ENCODE measurements at regions not wholly inside any gene's neighbourhood (a gene's known extent, or its start where the extent isn't known, plus 50 kb on each side); places are given as distances from the start of the nearest gene placed in this dataset.

- no peak for DNase-seq (ENCODE audit: low read depth, low spot score)
These were observed 65.1 kb downstream of the SLC4A3 start for GRCh38 chr2:219692521-219692920.

GRCh38 chr2:219695145-219695709, 67.8 kb downstream of the SLC4A3 start:
- no peak for DNase-seq (ENCODE audit: low read depth, low spot score)

DNA sequence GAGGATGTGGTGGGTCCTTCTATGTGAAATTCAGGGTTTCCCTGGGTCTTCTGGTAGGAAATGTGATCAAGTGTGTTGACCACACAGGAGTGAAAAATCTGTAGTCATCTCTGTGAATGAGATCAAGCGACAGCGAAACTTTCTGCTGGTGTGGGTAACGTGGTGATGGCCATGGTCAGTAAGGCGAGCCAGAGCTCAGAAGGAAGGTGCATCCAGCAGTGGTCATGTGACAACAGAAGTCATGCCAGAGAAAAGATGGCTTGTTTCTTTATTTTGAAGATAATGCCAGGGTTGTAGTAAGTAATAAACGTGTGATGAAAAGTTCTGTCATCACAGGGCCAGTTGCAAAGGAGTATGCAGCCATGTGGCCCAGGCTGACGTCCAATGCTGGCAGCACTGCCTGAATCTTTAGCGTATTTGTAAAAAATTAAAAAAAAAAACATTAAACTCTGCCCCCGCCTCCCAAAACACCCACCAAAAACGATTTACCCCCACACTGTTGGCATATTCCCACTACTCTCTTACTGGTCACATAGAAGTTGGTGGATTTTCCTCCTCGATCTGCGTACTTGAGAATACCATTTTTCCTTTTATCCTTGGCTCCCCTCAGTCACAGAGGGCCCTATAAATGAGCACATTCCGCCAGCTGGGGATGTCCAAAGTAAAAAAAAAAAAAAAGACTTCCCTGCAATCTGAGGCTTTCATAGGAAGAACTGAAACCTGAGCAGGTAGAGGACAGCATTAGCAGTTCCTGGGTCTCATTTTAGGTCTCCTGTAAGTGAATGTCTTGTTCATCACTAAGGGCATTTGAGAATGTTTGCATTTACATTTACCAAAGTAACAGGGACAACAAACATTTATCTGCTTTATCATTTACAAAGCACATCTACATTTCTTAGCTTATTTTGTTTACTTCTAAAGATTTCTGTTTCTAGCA, 70.6 kb downstream of the SLC4A3 start:
- no peak for DNase-seq (ENCODE audit: low read depth, low spot score)

GRCh38 chr2:219698748-219699439, 71.5 kb downstream of the SLC4A3 start:
- DNase-seq (ENCODE audit: low read depth, low spot score), result no peak

DNA sequence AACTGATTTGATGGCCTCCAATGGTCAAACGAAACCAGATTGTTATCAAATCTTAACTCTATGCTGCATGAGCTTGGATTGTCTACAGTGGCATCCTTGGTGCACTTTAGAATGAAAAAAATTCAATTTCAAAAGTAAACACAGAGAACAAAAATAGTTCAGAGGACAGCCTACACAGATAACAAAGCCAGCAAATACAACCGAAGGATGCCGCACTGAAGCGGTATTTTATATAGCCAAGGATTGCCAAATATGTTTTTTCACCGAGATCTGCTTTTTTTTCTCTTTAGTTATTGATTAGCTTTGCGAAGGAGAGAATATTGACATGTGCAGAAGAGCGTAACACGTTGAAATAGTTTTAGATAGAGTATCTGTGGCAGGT, 72.0 kb downstream of the SLC4A3 start:
- no peak for DNase-seq (ENCODE audit: low read depth, low spot score)

DNA sequence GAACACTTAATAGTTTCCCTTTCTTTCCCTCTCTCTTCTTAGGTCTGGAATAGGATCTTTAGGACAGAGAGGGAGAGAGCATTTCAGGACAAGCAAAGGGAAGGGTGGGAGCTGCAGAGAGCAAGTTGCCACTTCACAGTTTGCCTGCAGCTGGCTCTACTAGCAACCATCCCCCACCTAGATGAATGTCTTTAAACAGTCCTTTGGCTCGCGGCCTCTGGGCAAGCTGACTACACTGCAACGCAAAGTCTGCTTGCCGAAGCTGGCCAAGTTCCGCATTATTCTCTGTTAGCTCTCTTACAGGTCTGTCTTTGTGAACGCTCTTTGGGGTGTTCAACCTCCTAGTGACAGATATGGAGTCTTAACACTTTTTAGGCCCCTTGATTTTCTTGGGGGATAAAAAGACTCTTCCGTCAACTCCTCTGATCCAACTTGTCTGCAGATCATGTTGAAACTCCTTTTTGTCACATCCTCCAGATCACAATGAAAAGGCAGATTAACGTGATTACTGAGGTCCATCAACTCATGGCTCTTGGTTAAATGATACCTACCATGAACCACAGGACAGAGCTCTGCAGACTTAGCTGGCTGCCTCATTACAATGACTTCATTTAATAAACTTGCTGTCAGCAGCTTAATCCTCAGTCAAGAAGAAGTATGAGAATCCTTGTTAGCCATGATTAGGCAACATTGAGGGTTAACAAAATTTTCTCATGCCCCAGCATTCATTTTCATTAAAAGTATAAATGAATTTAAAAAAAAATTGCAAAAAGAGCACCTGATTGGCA, 74.6 kb downstream of the SLC4A3 start:
- no peak for DNase-seq (ENCODE audit: low read depth, low spot score)

DNA sequence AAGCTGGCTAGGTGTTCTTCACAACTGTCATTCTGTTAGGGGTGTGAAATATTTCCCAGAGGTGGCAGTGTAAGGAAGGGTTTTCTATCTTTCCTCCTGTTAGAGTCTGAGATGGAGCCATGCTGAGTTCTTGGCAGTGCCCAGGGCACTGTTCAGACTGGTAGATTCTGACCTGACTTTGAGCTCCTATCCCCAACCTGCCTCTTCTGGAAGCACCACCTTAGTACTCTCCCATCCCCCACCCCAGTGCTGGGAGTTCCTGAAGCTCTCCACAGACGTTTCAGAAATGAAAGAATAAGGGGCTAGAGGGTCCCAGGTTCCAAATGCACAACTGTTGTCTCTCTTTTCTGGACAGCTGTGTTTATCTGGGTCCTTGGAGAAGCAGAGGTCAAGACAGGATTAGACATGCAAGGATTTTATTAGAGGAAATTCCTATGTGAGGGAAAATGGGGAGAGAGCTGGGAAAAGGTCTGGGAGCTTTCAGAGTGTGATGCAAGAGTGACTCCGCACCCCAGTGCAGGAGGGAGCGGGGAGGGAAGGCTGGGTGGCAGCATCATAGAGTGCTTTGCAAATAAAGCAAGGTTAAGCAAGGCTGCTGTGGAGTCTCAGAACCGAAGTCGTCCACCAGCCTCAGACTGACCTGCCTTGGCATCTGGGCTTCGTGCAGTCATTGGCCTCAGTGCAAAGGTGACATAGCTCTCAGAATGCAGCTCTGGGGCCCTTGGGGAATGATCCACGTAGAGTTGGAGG, 75.5 kb downstream of the SLC4A3 start:
- no peak for DNase-seq (ENCODE audit: low read depth, low spot score)

DNA sequence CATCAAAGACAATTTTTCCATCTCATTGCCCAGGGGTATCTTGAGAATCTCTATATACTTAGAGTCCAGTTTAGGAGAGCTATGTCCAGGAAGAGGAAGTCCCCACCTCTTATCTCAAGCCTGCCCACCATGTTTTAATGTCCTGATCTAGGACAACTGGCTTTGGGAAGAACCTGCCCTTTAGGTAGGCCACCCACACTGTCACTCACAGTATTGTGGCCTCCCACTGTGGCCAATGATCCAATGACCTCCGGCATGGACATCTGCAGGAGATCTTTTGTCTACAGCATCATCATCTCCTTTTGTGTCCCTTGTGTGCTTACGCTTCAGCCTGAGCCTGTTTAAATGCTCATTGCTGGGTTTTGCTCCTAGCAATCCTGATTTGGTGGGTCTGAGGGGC, 77.4 kb downstream of the SLC4A3 start:
- no peak for DNase-seq (ENCODE audit: low read depth, low spot score)

GRCh38 chr2:219706823-219707281, 79.4 kb downstream of the SLC4A3 start:
- DNase-seq (ENCODE audit: low read depth, low spot score), result no peak

- DNase-seq (ENCODE audit: low read depth, low spot score), result no peak
These were observed 80.3 kb downstream of the SLC4A3 start for GRCh38 chr2:219707496-219708285.

GRCh38 chr2:219709331-219709761, 81.9 kb downstream of the SLC4A3 start:
- no peak for DNase-seq (ENCODE audit: low read depth, low spot score)

DNA sequence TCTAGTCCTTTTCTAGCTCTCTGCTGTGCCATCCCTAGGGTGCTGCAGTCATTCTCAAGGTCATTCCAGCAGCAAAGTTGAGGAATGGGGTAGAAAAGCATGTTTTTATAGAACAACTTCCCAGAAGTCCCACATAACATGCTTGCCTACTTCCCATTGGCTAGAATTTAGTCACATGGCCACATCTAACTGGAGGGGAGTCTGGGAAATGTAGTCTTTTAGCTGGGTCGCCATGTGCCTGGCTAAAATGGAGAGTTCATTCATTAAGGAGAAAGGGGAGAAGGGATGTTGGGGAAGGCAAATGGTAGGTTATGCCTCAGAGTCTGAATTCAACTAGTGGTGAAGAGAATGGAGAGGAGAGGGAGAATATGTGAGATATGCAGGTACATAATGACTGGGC, 85.7 kb downstream of the SLC4A3 start:
- no peak for DNase-seq (ENCODE audit: low read depth, low spot score)

DNA sequence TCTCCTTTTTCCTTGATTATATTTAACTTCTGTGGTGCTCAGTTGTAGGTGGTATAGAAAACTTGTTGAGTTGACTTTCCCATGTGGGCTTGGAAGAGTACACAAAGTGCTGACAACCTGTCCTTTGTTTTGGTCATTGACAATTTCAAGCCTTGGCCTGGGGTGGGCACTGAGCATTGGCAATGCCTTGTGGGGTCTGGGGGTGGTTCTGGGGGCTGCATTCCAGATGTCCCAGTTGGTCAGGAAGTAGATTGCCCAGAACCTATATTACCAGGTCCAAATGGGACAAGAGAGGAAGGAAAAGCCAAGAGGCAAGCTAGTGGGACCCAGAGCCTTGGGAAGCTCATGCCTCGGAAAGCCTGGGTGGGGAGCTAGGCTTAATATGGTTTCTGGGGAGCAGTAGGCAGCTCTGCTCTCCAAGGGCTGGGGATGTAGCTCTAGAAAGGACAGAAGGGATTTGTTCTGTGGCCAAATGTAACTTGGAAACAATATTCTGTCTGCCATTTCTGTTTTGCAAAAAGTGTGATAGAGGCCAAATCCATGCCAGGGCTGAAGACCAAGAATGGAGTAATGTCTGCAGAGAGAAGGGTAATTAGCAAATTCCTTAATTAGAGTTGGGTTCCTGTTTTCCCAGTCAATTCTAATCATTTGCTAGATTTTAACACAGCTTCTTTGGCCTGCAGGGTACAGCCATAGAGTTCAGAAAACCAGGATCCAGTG, 87.4 kb downstream of the SLC4A3 start:
- no peak for DNase-seq (ENCODE audit: low read depth, low spot score)

- DNase-seq (ENCODE audit: low read depth, low spot score), result no peak
These were observed 90.6 kb downstream of the SLC4A3 start for GRCh38 chr2:219718066-219718465.

- no peak for DNase-seq (ENCODE audit: low read depth, low spot score)
These were observed 92.1 kb downstream of the SLC4A3 start for GRCh38 chr2:219719521-219719920.

DNA sequence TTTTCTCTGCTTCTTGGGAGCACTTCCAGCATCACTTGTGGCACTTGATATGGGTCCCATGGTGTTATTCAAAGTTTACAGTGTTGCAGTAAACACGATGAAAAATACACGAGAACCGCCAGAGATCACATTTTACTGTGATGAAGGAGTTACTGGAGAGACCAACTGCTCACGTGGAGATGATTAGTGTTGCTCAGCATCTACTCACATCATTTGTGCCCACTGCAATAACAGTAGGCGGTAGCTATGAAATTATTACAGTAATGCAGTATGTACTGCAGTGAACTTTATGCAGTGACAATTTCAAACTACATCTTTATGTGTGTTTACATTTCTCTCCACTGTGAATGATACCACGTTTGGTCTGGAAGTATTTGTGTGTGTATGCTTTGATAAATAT, 93.5 kb downstream of the SLC4A3 start:
- no peak for DNase-seq (ENCODE audit: low read depth, low spot score)

GRCh38 chr2:219722276-219722879, 94.9 kb downstream of the SLC4A3 start:
- DNase-seq (ENCODE audit: low read depth, low spot score), result no peak

DNA sequence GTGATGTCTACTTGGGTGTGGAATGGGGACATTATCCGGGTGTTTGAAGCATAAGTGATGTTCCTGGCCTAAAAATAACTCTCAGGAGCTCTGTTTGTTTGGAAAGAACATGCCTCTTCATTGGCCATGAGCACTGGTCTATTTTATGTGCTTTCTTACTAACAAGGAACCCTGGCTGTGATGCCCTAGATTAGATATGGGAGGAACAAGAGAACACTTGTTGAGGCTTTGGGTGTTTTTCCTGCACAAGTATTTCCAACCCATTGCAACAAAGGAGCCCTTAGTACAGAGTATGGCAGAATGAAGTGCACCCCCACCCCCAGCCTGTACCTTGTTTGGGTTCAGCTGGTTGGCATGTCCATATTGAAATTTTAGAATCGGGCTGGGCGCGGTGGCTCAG, 95.9 kb downstream of the SLC4A3 start:
- no peak for DNase-seq (ENCODE audit: low read depth, low spot score)

DNA sequence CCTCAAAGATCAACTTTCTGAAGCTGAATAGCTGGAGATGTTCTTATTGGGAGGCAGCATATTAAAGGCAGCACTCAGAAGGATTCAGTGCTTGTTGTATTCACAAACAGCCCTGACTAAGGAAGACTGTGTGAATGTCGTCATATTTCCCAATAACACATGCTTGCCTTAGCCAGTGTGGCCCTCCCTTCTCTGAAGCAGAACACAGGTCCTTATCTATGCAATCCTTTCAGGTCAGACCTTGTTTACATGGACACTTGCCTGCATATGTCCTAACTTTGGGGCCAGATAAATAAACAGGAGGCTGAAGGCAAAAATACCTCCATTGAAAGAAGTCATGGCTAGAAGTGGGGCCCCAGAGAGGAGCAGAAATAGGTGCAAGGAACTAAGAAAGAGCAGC, 97.2 kb downstream of the SLC4A3 start:
- no peak for DNase-seq (ENCODE audit: low read depth, low spot score)

Measured in brain pericyte (primary cell).